Esophagus squamous epithelium (tissue), 5 donors: ENCODE measurements at regions not wholly inside any gene's neighbourhood (a gene's known extent, or its start where the extent isn't known, plus 50 kb on each side); places are given as distances from the start of the nearest gene placed in this dataset.
"Not testable (repeated sequence)": the region's sequence is repeated elsewhere in the genome, so short reads cannot be mapped to it uniquely, and the experiment has no call there.

Source experiments
- DNase-seq: peaks from one replicate; lab custom pipeline; 2025; lab: John Stamatoyannopoulos, UW
- H3K27ac ChIP-seq, 4 donors: fragments of 200-600 bp; sonication (generic); one replicate each; pipeline ENCODE4 v1.5.1; 2016 to 2019; ENCODE audit warnings: mild to moderate bottlenecking in 1 of 4
- H3K27me3 ChIP-seq, 4 donors: fragments of 200-600 bp; sonication (generic); 1 replicate in 3 of 4; 2 replicates in 1 of 4; pipeline versions ENCODE4 v1.5.1 to v1.6.0; 2017 to 2021; ENCODE audit warnings: antibody characterized with exemption in 1 of 4
- H3K36me3 ChIP-seq, 3 donors: fragments of 200-600 bp; sonication (generic); one replicate each; pipeline ENCODE4 v1.5.1; 2016 to 2019
- H3K4me1 ChIP-seq, 3 donors: fragments of 200-600 bp; sonication (generic); one replicate each; pipeline ENCODE4 v1.5.1; 2017 to 2019
- H3K4me3 ChIP-seq, 4 donors: fragments of 200-600 bp; sonication (generic); 1 replicate in 3 of 4; 2 replicates in 1 of 4; pipeline ENCODE4 v1.5.1; 2016 to 2019; ENCODE audit warnings: mild to moderate bottlenecking in 2 of 4, moderate library complexity in 1 of 4
- H3K9me3 ChIP-seq, 3 donors: fragments of 200-600 bp; sonication (generic); one replicate each; pipeline ENCODE4 v1.5.1; 2016 to 2019
- CTCF ChIP-seq, 6 experiments: fragments of 450-650 bp in 4 of 6; fragments of 200-600 bp in 2 of 6; sonication (generic) in 2 of 6; IDR thresholded peaks; one replicate each; pipeline ENCODE4 v1.5.1; 2016 to 2019; ENCODE audit warnings: antibody characterized with exemption in 6 of 6, mild to moderate bottlenecking in 4 of 6, moderate library complexity in 4 of 6
- WGBS, 2 donors: methylation state at CpG; one replicate each; pipeline ENCODE4 v1.1.5; 2018; 5-methylcytosine and 5-hydroxymethylcytosine counted together
- intact Hi-C: fragments of 100-400 bp; cut with DNase I; formaldehyde crosslinking; loops from one replicate; pipeline ENCODE4 v1.15.0; 2022
- donor health status: DM: yes; HTN: yes; CAD: no.

GRCh38 chr1:146459939-146460338 lies 231.1 kb upstream of the NOTCH2NLA start:
- H3K27ac ChIP-seq, H3K9me3 ChIP-seq, H3K4me3 ChIP-seq, intact Hi-C loops, H3K4me1 ChIP-seq, H3K27me3 ChIP-seq, DNase-seq, H3K36me3 ChIP-seq: not testable (repeated sequence)
- no CpG with 5 or more reads among the region's 2 CpGs for WGBS, 2 donors

DNA sequence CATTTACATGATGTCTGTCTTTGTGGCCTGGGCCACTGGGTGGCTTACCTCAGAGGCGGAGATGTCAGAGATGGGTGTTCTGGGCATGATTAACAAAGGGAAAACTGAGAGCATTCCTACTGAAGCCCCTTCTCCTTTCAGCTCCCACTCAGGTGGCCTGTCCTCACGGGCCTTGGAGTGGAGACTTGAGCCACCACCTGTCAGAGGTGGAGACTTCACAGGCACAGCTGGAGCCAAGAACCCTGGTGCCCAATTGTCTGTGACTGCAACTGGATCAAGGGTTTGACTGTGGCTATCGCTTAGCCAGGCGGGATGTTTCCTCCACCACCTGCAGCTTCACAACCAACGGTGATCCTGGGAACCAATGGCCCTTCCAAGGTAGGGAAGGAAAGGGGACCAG lies 230.5 kb upstream of the NOTCH2NLA start:
- H3K27me3 ChIP-seq, intact Hi-C loops, H3K36me3 ChIP-seq, H3K9me3 ChIP-seq, H3K27ac ChIP-seq, H3K4me3 ChIP-seq, H3K4me1 ChIP-seq, DNase-seq: not testable (repeated sequence)
- 80% methylated on average over 2 of the region's 5 CpGs; no CpG with 5 or more reads in 1 of the 2 donors for WGBS, 2 donors

- intact Hi-C loops, H3K4me1 ChIP-seq, H3K36me3 ChIP-seq, DNase-seq, H3K4me3 ChIP-seq, H3K27me3 ChIP-seq, H3K27ac ChIP-seq, H3K9me3 ChIP-seq: not testable (repeated sequence)
- 0% methylated on average over 1 of the region's 13 CpGs; no CpG with 5 or more reads in 1 of the 2 donors for WGBS, 2 donors
These were observed 220.0 kb upstream of the NOTCH2NLA start for GRCh38 chr1:146448877-146449246.

- intact Hi-C loops, DNase-seq, H3K4me3 ChIP-seq, H3K27me3 ChIP-seq, H3K4me1 ChIP-seq, H3K27ac ChIP-seq, H3K9me3 ChIP-seq, H3K36me3 ChIP-seq: not testable (repeated sequence)
- TF ChIP-seq CTCF (IDR thresholded peaks at IDR 0.05) = peak in 1 of 6 experiments; percentile 34
- WGBS, 2 donors = 27% methylated on average over 3 of the region's 4 CpGs; no CpG with 5 or more reads in 1 of the 2 donors
These were observed 219.5 kb upstream of the NOTCH2NLA start for GRCh38 chr1:146448212-146448876.

GRCh38 chr1:146443871-146444222 lies 215.0 kb upstream of the NOTCH2NLA start:
- WGBS, 2 donors = no CpG with 5 or more reads among the region's 23 CpGs
- H3K27me3 ChIP-seq, intact Hi-C loops, H3K27ac ChIP-seq, H3K9me3 ChIP-seq, H3K36me3 ChIP-seq, H3K4me1 ChIP-seq, DNase-seq: not testable (repeated sequence)
- H3K4me3 ChIP-seq = peak overlapping the region; percentile 21 to 57 (median 40)
- peak in 1 of 6 experiments; percentile 7 for TF ChIP-seq CTCF (IDR thresholded peaks at IDR 0.05)

GRCh38 chr1:146443088-146443870 lies 214.5 kb upstream of the NOTCH2NLA start:
- H3K4me1 ChIP-seq, DNase-seq, intact Hi-C loops, H3K27ac ChIP-seq, H3K36me3 ChIP-seq, H3K27me3 ChIP-seq, H3K9me3 ChIP-seq: not testable (repeated sequence)
- peak overlapping the region in 1 of 4 donors; percentile 41 for H3K4me3 ChIP-seq
- 57 to 64% methylated on average over 12 to 15 of the region's 29 CpGs for WGBS, 2 donors

GRCh38 chr1:146438543-146438942 lies 209.7 kb upstream of the NOTCH2NLA start:
- intact Hi-C loops, DNase-seq, H3K36me3 ChIP-seq, H3K9me3 ChIP-seq, H3K4me1 ChIP-seq, H3K4me3 ChIP-seq, H3K27ac ChIP-seq, H3K27me3 ChIP-seq: not testable (repeated sequence)
- no CpG with 5 or more reads among the region's 6 CpGs for WGBS, 2 donors

DNA sequence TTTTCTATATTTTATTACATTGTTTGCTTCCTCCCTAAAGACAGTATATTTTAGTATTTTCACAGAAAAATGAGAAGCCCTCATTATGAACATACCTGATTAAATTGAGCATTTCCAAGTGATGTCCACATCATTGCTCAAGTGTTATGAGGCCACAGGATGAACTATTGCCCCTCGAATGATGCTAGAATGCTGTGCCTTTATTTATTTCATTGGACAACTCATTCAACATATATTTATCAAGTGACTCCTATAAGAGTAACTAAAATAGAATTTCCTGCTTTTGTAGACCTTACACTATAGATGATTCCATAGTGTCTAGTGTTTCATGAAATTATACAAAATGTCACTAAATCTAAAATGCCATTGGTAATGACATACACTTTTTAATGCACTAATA lies 187.8 kb upstream of the NOTCH2NLA start:
- 62 to 80% methylated on average over 1 of the region's 1 CpG for WGBS, 2 donors
- intact Hi-C loops, H3K9me3 ChIP-seq, H3K36me3 ChIP-seq, H3K27me3 ChIP-seq, H3K27ac ChIP-seq, H3K4me3 ChIP-seq, H3K4me1 ChIP-seq, DNase-seq: not testable (repeated sequence)

DNA sequence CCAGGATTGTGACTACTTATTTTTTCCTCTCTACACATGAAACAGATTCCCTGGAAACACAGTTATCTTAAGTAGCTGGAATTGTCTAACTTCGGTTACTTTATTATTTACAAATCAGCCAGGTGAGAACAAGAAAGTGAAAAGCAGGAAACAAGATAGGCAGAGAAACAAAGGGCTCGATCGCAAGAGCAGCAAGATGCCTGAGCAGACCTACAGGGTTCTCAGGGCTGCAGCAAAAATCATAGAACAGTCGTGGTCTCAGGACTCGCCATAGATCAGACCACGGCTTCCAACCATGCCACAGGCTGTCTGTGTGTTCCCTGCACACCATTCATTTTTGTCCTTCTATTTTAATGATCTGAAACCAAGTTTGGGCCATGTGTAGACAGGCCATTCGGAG lies 186.2 kb upstream of the NOTCH2NLA start:
- H3K27ac ChIP-seq, H3K9me3 ChIP-seq, H3K4me1 ChIP-seq, DNase-seq, H3K36me3 ChIP-seq, intact Hi-C loops, H3K4me3 ChIP-seq, H3K27me3 ChIP-seq: not testable (repeated sequence)
- WGBS, 2 donors = 48% methylated on average over 5 of the region's 7 CpGs; no CpG with 5 or more reads in 1 of the 2 donors

GRCh38 chr1:146413911-146414310 lies 185.1 kb upstream of the NOTCH2NLA start:
- H3K4me1 ChIP-seq, intact Hi-C loops, H3K9me3 ChIP-seq, H3K27ac ChIP-seq, DNase-seq, H3K27me3 ChIP-seq, H3K4me3 ChIP-seq, H3K36me3 ChIP-seq: not testable (repeated sequence)
- no CpG with 5 or more reads among the region's 6 CpGs for WGBS, 2 donors

DNA sequence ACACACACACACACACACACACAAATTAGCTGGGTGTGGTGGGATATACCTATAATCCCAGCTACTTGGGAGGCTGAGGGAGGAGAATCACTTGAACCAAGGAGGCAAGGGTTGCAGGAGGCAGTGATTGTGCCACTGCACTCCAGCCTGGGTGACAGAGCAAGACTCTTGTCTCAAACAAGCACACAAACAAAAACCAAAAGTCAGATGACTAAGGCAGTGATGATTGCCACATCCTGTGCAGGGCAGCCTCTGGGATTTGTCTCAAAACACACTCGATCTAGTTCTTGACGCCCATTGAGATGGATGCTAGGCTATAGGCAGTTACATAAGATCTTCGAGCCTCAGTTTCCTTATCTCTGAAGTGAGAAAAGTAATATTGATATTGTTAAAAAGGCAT lies 183.1 kb upstream of the NOTCH2NLA start:
- DNase-seq, H3K4me1 ChIP-seq, H3K27me3 ChIP-seq, H3K4me3 ChIP-seq, H3K27ac ChIP-seq, intact Hi-C loops, H3K36me3 ChIP-seq, H3K9me3 ChIP-seq: not testable (repeated sequence)
- WGBS, 2 donors = no CpG with 5 or more reads among the region's 3 CpGs
